SKM-1 (cell line): ENCODE measurements at regions not wholly inside any gene's neighbourhood (a gene's known extent, or its start where the extent isn't known, plus 50 kb on each side); places are given as distances from the start of the nearest gene placed in this dataset.
"Not testable (repeated sequence)": the region's sequence is repeated elsewhere in the genome, so short reads cannot be mapped to it uniquely, and the experiment has no call there.

ENCODE experiments used
- DNase-seq: peaks from one replicate; lab custom pipeline; 2025; ENCODE audit not compliant: unreplicated experiment; lab: John Stamatoyannopoulos, UW

DNA sequence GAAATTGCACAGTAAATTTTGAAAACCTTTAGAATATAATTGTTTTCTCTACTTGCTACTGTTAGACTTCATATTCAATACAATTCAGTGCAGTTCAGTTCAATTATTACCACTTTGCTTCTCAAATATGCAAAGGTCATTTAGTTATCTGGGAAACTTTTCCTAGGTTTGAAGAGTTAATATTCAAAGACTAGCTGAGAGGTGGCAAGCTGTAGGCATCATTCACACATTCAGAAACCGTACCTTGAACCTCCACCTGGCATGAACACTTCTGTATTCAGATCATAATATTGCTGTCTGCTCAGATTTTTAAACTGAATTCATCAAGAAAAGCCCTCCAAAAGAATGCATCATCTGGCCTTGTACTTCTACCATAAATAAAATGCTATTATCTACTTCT, 162.1 kb upstream of the PCSK5 start:
- no peak for DNase-seq

GRCh38 chr9:75734802-75735201, 155.7 kb upstream of the PCSK5 start:
- no peak for DNase-seq

DNA sequence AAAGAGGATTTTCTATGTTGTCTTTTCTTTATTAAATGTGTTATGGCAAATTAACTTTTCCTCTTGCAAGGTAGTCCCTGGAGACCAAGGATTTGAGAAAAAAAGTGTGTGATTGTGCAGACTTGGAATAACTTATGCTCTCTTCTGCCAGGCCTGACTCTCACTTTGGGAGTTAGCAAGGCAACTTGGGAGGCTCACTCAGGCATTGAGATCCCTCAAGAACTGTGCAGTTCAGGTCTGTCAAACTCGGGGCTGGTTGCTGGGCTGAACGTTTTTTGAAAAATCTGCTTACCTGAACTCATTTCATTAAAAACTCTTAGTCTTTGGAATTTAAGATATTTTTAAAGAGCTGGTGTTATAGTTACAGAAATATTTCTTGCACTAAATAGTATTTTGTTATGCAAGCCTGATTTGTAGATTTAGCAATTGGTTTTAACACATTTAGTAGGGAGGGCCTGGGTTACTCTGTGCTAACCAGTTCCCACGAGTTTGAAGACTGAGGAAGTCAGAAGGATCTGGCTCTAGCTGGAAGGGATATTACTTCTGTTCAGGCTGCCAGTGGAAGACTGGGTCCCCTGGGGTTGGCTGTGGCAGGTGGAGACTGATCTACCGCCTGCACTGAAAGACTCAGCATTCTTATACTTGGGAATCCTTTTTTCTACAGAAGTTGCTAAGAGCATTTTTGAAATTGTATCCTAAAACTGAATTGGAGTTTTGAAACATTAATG, 150.4 kb upstream of the PCSK5 start:
- DNase-seq = no peak

GRCh38 chr9:75743855-75744254, 146.6 kb upstream of the PCSK5 start:
- DNase-seq = no peak

DNA sequence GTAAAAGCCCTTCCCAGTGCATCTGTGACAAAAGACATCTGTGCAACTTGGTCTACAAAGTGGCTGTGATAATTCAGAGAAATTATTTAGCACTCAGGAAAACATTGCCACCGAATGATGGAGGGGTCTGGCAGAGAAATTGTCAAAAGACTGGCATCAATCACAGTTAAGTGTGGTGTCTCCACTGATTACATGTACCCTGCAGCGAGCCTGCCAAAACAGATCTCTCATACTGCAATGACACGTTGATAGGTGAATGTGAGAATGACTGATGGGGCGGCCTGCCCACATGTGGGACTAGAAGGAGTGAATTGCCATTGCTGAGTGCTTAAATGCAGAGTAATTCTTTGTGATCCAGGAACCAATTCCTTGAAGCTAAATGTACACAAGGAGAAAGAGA, 136.4 kb upstream of the PCSK5 start:
- DNase-seq = no peak

- DNase-seq = no peak
These were observed 115.3 kb upstream of the PCSK5 start for GRCh38 chr9:75775166-75775565.

GRCh38 chr9:75775966-75776691, 114.3 kb upstream of the PCSK5 start:
- no peak for DNase-seq

DNA sequence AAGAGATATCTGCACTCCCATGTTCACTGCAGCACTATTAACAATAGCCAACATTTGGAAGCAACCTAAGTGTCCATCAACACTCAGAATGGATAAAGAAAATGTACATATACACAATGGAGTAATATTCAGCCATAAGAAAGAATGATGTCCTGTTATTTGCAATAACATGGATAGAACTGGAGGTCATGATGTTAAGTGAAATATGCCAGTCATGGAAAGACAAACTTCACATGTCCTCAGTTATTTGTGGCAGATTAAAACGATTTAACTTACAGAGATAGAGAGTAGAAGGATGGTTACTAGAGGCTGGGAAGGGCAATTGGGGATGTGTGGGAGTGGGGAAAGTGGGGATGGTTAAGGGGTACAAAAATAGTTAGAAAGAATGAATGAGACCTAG, 110.3 kb upstream of the PCSK5 start:
- no peak for DNase-seq

DNA sequence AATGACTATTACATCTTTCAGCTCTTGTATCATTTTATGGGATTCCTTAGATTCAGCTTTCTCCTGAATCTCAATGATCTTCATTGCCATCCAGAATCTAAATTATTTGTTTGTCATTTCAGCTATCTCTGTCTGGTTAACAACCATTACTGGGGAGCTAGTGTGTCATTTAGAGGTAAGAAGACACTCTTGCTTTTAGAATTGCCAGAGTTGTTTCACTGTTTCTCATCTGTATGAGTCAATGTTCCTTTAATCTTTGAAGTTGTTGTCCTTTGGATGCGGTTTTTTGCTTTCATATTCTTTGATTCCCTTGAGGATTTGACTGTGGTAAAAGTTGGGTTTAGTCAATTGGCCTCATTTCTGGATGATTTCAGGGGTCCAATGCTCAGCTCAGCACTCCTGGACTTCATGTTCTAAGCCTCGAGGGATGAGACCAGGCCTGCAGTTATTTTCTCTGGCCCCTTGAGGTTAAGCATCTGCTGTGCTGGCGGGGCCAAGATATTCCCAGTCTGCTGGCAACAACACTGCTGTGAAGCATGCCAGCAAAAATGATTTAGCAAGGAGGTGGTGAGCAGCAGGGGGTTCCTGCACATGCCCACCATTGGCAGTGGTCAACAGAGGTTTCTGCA, 102.4 kb upstream of the PCSK5 start:
- no peak for DNase-seq

- no peak for DNase-seq
These were observed 93.3 kb upstream of the PCSK5 start for GRCh38 chr9:75797085-75797580.

DNA sequence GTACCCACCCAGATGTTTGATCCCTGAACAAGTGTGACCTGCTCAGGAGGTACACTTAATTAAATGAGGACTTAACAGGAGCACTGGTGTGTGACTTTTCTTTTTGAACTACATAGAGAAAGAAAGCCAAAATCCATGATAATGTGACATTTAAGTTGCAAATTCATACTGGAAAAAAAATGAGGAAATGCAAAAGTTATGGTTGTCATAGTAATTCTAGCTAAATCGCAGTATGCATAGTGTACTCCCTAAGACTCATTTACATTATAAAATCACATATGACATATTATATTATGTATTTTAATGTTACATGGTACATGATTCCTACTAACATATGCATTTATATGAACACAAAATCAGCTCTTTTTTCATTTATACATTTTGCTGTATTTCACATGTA, 92.0 kb upstream of the PCSK5 start:
- no peak for DNase-seq

- DNase-seq = no peak
These were observed 87.3 kb upstream of the PCSK5 start for GRCh38 chr9:75803130-75803529.

DNA sequence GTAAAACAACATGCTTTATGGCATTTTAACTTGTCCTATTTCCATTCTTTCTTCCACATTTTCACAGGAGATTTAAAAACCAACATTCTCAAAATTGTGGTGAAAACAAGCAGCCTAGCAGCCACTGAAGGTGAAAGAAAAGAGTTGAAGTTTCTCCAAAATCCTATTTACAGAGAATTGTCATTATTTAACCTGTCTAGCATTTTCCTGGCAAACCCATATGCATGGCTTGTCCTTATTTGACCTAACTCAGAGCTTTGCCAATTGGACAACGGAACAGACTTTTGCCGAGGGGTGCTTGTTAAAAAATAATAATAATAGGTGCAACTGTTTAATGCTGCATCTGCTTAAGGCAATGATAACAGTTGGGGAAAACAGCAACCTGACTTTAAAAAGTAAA, 80.4 kb upstream of the PCSK5 start:
- no peak for DNase-seq

GRCh38 chr9:75811692-75812091, 78.8 kb upstream of the PCSK5 start:
- DNase-seq = no peak

DNA sequence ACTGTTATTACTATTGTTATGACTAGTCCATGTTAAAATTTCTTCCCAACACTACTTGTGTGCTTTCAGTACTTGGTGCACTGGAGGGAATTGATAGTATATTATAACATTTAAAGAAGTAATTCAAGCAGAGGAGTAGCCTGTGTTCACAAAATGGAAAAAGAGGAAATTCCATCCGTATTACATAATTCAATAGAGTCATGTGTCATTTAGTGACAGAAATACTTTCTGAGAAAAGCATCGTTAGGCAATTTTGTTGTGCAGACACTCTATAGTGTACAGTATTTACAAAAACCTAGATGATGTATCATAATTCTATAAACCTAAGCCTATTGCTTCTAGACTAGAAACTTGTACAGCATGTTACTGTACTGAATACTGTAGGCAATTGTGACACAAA, 78.3 kb upstream of the PCSK5 start:
- no peak for DNase-seq

DNA sequence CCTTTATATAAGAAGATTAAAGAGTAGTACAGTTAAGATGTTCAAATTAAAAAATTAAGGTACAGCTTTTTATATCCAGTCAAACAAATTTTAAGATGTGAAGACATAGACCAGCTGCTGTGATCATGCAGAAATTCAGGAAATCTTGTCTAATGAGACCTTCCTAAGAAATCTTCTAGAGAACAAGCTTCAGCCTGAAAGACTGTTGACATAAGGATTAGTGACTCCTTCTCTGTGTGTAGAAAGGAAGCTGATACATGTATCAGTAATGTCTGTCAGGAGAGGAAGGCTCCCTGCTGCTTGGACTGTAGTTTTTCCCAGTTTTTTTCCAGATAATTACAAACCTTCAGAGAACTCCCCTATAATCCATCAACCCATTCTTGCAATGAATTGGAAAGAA, 75.8 kb upstream of the PCSK5 start:
- no peak for DNase-seq

DNA sequence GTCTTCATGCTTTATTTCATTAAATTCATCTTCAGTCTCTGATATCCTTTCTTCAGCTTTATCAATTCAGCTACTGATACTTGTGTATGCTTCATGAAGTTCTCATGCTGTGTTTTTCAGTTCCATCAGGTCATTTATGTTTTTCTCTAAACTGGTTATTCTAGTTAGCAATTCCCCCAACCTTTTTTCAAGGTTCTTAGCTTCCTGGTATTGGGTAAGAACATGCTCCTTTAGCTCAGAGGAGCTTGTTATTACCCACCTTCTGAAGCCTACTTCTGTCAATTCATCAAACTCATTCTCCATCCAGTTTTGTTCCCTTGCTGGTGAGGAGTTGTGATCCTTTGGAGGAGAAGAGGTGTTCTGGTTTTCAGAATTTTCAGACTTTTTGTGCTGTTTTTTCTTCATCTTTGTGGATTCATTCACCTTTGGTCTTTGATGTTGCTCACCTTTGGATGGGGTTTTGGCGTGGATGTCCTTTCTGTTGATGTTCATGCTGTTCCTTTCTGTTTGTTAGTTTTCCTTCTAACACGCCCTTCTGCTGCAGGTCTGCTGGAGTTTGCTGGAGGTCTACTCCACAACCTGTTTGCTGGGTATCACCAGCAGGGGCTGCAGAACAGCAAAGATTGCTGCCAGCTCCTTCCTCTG, 69.9 kb upstream of the PCSK5 start:
- not testable (repeated sequence) for DNase-seq

GRCh38 chr9:75823151-75823550, 67.3 kb upstream of the PCSK5 start:
- DNase-seq = no peak

DNA sequence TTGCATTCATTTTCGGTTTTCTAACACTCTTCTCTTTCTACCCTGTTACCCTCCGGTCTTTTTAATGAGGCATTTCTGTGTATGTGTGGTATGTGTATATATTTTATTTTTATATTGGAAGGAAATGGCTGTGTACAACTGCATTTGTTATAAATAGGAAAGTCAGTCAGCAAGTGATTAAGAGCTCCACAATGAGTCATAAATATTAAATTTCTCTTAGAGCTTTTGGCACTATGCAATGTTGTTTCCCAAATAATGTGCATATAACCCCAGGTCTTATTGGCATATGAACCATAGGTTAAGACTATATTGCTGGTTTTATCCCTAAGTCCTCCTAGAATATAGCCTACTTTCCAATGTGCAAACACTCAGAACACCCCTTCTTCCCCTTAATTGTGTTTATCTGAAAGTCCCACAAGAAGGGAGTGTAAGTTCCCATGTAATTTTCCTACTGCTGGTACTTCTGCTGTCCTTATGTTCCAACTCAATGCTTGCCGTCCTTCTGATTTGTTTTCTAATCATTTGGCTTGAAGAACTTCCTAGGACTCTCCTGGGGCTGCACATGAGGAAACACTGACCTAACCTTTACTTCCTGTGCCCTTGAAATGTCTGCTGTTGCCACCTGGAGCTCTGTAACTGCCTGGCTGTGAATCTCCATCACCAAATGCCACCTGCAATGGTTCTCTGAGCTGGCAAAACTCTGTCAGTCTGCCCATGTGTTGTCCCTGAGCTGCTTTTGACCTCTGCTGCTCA, 65.5 kb upstream of the PCSK5 start:
- no peak for DNase-seq

DNA sequence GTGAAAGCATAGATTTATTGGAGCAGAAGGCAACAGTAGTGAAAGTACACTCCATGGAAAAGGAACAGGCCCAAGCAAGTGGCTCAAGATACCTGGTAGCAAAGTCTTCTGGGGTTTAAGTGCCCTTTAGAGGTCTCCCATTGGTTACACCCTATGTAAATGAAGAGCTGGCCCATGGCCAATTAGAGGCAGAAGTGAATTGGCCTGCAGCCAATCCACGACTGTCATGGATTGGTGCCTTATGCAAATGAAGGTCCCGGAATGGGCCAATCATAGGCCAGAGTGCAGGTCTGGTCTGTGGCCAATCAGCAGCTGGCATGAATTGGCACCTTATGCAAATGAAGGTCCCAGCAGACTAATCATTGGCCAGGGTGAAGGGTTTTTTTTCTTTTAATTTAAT, 64.2 kb upstream of the PCSK5 start:
- DNase-seq = no peak

DNA sequence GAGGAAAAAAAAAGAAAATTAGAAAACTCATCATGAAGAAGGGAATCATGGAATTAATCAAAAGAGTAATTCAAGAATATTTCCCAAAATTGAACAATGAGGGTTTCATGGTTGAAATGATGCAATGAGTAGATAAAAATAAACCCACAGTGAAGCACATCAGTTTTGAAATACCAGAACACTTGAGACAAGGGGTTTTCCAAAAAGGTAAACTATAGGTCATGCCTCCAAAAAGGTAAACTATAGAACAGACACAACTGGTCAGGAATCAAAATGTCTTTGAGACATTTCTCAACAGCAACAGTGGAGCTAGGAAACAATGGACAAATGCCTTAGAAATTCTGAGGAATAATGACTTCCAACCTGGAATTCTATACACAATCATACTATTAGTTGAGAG, 60.2 kb upstream of the PCSK5 start:
- DNase-seq = no peak
